ENCODE measurements at regions not wholly inside any gene's neighbourhood (a gene's known extent, or its start where the extent isn't known, plus 50 kb on each side); places are given as distances from the start of the nearest gene placed in this dataset.

DNA sequence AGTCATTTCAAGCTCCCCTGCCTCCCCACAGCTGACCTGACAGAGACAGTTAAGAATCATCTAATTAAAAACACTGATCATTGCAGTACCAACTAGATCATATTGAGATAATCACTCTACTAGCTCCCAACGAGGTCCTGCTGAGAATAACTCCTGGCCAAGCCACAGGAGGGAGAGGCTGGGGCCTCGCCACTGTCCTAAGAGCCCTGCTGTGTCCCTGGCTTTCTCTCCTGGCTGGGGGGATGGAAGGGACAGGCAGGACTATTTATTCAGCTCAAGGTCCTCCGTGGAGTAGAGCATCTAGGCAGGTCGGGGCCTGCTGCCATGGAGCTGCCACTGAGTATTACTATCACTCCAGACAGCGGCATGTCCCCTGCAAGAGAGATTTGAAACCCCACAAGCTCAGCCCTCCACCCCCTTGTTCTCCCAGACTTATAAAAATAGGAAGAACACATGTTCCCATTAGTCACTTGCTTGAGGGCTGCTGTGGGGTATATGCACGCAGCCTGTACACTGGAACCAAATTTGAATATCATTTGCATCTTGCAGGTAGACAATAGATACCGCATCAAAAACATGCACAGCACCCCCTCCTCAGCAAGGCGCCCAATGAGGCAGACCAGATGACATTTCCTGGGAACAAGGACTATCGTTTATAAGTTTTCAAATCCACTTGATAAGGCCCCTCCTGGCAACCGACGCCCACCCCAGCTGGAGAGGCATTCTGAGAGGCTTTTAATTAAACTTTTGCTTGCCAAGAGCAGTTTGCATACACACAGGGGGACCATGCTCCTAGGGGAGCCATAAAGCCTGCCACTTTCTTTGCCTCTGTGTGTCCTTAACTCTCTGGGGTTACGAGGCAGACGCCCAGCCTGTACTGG lies 385.2 kb upstream of the ZFHX3 start:
- TF ChIP-seq JUND (IDR thresholded peaks at IDR 0.05; ENCODE audit: low read depth), result no peak
- no peak for DNase-seq (ENCODE audit: low read depth in 1 of 2, low spot score in 1 of 2)
- in situ Hi-C loops (cut with HindIII; ENCODE audit: low pct_unique_long_range_greater_than_20kb, low sequenced_read_pairs), result no loop called here

DNA sequence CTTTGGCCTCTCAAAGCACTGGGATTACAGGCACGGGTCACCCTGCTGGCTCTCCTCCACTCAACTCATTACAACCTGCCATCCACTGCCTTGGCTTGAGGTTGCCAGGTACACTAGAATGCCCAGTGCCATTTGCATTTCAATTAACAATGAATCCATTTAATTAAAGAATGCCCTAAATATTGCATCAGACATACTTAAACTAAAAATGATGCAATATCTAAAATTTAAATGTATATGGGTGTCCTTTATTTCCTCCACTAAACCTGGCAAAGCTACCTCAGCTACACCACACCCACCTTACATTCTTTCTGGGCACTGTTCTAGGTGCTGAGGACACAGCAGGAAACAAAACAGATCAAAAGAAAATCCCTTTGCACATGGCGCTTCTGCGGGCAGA lies 382.2 kb upstream of the ZFHX3 start:
- in situ Hi-C loops (cut with HindIII; ENCODE audit: low pct_unique_long_range_greater_than_20kb, low sequenced_read_pairs), result no loop called here
- no peak for DNase-seq (ENCODE audit: low read depth in 1 of 2, low spot score in 1 of 2)
- TF ChIP-seq JUND (IDR thresholded peaks at IDR 0.05; ENCODE audit: low read depth), result no peak

DNA sequence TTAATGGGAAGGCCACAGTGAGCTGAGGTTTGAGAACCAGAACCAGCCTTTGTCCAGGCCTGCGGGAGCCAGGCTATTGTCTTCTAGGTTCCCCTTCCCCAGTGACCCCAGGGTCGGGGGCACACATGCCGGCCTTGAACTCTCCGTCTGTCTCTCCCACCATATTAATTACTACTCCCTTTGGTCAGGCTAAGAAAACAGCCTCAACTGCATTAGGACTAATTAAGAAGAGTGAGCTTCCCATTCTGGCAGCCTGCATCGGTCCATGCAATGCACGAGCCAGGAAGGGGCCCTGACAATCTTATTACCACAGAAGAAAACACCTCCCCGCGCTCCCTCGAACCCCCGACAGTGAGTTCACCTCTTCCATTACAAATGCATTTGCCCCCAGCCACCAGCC lies 380.2 kb upstream of the ZFHX3 start:
- in situ Hi-C loops (cut with HindIII; ENCODE audit: low pct_unique_long_range_greater_than_20kb, low sequenced_read_pairs), result no loop called here
- TF ChIP-seq JUND (IDR thresholded peaks at IDR 0.05; ENCODE audit: low read depth), result no peak

DNA sequence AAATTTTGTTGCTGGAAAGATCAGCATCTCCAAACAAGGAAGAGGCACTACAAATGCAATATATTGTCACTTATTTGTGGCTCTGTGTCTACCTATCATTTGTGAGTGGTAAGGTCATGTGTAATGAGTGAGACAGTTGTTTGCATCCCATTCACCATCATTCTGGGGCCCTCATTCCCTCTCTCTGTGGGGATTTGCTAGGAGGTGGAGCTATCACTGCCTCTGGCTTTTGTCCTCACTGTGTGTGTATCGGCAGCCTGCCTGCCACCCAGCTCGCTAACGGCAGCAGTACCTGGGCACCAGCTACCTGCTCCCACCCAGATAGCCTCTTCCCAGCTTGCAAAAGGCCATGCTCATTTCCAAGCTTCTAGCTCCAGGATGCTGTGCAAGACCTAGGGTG lies 379.2 kb upstream of the ZFHX3 start:
- no peak for DNase-seq (ENCODE audit: low read depth in 1 of 2, low spot score in 1 of 2)
- TF ChIP-seq JUND (IDR thresholded peaks at IDR 0.05; ENCODE audit: low read depth), result no peak
- in situ Hi-C loops (cut with HindIII; ENCODE audit: low pct_unique_long_range_greater_than_20kb, low sequenced_read_pairs), result no loop called here

More for the DNA sequence above, 380.2 kb upstream of the ZFHX3 start:
- DNase-seq (ENCODE audit: low read depth in 1 of 2, low spot score in 1 of 2), result no peak

DNA sequence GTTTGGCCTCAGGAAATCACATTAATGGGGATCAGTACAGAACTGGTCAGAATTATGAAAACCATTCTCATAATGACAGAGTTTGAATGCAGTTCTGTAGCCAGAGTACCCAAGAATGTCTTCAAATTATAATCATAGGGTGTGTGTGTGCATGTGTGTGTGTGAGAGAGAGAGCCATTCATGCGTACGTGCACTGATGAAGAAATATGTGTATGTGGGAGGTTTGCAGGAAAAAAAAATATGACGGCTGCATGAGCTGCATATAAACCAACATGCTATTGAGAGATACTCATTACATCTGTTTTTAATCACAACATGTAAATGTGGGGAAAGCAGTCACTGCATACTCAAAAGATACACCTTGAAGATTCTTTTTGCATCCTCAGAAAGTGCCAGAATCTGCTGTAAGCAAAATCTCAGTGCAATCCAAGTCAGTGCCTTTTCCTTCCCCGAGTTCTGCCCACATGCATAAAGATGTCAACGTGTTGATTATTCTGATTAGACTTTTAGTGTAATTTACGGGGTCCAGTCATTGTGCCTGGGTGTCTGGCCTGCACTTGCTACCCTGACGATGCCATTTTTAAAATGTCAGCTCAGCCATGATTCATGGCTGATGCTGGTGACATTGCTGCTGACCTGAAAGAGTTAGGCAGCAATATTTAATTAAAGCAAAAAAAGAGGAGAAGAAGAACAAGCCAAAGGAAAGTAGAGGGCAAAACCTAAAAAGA lies 378.7 kb upstream of the ZFHX3 start:
- in situ Hi-C loops (cut with HindIII; ENCODE audit: low pct_unique_long_range_greater_than_20kb, low sequenced_read_pairs), result no loop called here
- TF ChIP-seq JUND (IDR thresholded peaks at IDR 0.05; ENCODE audit: low read depth), result no peak
- no peak for DNase-seq (ENCODE audit: low read depth in 1 of 2, low spot score in 1 of 2)

DNA sequence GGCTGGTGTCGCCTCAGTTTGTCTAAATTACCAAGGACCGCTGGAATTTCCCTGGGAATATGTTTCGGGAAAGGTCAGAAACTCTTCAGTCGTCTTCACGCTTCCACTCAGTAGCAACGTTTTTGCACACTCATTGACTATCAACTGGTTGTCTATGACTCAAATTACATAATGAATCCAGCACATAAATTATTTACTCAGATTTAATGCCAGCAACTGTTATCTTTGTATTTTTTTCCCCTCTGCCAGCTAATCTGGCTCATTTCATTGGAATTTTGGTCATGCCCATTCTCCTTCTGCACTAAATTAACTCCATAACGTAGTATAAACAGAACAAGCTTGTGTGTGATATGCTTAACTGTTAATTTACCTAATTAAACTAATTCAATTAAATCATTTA lies 372.7 kb upstream of the ZFHX3 start:
- TF ChIP-seq JUND (IDR thresholded peaks at IDR 0.05; ENCODE audit: low read depth), result no peak
- DNase-seq (ENCODE audit: low read depth in 1 of 2, low spot score in 1 of 2), result no peak
- in situ Hi-C loops (cut with HindIII; ENCODE audit: low pct_unique_long_range_greater_than_20kb, low sequenced_read_pairs), result no loop called here

DNA sequence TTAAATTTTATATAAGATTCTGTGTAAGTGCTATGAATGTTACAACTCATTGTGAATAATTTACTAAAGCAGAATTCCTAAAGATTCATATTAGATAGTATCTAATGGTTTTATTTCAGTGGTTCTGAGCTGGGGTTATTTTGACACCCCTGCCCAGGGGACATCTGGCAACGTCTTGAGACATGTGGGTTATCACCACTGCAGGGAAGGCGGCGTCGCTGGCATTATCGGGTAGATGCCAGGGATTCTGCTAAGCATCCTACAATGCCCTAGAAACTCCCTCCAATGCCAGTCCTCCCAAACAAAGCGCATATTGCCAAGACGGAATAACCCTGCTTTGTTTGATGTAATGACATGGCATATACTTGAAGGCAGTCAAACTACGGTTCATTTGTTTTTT lies 372.3 kb upstream of the ZFHX3 start:
- TF ChIP-seq JUND (IDR thresholded peaks at IDR 0.05; ENCODE audit: low read depth), result no peak

DNA sequence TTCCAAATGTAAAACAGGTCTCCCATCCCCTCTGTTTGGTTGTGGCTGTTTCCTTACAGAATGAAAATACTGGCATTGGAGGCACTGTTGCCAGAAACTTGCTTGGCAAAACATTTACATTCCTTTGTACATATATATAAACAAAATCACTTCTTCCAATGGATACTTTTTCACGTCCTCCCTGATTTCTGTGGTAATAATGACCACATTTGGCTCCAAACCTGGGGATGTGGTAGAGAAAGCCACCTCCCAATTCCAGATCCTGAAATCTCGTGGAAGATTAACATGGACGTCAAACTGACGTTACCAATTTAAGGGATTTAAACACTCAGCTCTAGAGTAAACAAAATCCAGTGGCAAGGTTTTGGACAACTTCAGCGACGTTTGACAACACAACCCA lies 370.8 kb upstream of the ZFHX3 start:
- DNase-seq (ENCODE audit: low read depth in 1 of 2, low spot score in 1 of 2), result no peak
- in situ Hi-C loops (cut with HindIII; ENCODE audit: low pct_unique_long_range_greater_than_20kb, low sequenced_read_pairs), result no loop called here
- no peak for TF ChIP-seq JUND (IDR thresholded peaks at IDR 0.05; ENCODE audit: low read depth)

More for the DNA sequence above, 372.3 kb upstream of the ZFHX3 start:
- in situ Hi-C loops (cut with HindIII; ENCODE audit: low pct_unique_long_range_greater_than_20kb, low sequenced_read_pairs), result no loop called here
- DNase-seq (ENCODE audit: low read depth in 1 of 2, low spot score in 1 of 2), result no peak

DNA sequence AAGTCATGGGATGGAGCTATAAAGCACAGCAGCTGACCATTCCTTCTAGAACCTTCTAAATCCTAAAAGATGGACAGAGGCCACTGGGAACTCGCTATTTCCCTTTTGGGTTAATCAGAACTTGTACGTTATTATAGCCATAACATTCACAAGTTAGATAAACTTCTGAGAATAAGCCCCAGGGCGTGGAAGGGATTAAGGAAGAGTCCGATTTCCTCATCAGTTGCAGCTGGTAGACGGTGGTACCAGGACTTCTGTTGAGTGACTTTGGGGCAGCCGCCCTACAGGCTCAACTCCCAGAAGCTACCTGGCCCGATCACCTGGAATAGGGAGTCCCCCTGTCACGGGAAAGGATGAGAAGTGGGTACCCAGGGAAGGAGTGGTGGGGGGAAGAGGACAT lies 370.1 kb upstream of the ZFHX3 start:
- no peak for TF ChIP-seq JUND (IDR thresholded peaks at IDR 0.05; ENCODE audit: low read depth)
- DNase-seq (ENCODE audit: low read depth in 1 of 2, low spot score in 1 of 2), result no peak
- in situ Hi-C loops (cut with HindIII; ENCODE audit: low pct_unique_long_range_greater_than_20kb, low sequenced_read_pairs), result no loop called here

DNA sequence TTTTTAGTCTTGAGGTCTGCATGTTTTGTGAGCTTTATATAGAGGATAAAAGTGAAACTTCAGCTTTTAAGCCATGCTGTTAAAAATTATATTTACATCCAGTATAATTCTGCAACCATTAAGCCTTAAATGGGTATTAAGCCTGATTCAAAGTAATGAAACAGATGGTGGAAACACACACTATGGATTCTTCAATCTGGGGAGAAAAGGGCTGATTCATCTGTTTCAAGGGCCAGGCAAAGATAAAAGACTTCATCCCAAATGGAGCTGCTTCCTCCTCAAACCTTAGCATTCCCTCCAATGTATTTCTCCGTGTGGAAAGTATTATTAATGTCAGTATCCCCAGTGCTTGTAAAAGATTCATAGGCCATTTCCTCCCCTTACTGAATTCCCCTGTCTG lies 367.4 kb upstream of the ZFHX3 start:
- DNase-seq (ENCODE audit: low read depth in 1 of 2, low spot score in 1 of 2), result no peak
- TF ChIP-seq JUND (IDR thresholded peaks at IDR 0.05; ENCODE audit: low read depth), result no peak
- in situ Hi-C loops (cut with HindIII; ENCODE audit: low pct_unique_long_range_greater_than_20kb, low sequenced_read_pairs), result no loop called here

DNA sequence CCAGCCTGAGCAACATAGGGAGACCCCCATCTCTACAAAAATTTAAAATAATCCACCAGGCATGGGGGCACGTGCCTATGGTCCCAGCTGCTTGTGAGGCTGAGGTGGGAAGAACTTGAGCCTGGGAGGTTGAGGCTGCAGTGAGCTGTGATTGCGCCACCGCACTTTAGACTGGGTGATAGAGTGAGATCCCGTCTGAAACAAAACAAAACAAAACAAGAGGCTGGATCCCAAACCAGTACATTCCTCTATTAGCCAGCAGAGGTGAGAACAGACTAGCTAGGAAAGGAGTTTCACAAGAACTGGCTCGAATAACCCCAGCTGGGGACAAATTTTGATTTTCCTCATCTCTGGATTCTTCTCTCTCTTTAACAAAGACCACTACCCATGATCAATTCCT lies 366.7 kb upstream of the ZFHX3 start:
- in situ Hi-C loops (cut with HindIII; ENCODE audit: low pct_unique_long_range_greater_than_20kb, low sequenced_read_pairs), result no loop called here
- DNase-seq (ENCODE audit: low read depth in 1 of 2, low spot score in 1 of 2), result no peak
- TF ChIP-seq JUND (IDR thresholded peaks at IDR 0.05; ENCODE audit: low read depth), result no peak

DNA sequence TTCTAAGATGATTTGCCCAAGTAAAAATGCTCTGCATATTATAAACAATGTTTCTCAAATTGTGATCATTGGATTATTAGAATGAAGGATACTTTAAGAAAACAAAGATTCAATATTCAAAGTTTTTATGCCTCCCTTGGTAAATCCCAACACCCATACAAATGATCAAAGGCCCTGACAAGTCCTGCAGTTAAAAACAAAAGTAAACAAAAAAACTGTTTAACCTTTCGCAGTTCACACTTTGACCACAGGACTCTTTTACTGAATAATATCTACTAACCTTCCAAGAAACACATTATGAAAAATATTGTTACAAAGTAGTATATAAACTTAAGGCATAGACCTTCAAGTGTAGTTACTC lies 365.9 kb upstream of the ZFHX3 start:
- in situ Hi-C loops (cut with HindIII; ENCODE audit: low pct_unique_long_range_greater_than_20kb, low sequenced_read_pairs), result no loop called here
- no peak for DNase-seq (ENCODE audit: low read depth in 1 of 2, low spot score in 1 of 2)
- no peak for TF ChIP-seq JUND (IDR thresholded peaks at IDR 0.05; ENCODE audit: low read depth)

DNA sequence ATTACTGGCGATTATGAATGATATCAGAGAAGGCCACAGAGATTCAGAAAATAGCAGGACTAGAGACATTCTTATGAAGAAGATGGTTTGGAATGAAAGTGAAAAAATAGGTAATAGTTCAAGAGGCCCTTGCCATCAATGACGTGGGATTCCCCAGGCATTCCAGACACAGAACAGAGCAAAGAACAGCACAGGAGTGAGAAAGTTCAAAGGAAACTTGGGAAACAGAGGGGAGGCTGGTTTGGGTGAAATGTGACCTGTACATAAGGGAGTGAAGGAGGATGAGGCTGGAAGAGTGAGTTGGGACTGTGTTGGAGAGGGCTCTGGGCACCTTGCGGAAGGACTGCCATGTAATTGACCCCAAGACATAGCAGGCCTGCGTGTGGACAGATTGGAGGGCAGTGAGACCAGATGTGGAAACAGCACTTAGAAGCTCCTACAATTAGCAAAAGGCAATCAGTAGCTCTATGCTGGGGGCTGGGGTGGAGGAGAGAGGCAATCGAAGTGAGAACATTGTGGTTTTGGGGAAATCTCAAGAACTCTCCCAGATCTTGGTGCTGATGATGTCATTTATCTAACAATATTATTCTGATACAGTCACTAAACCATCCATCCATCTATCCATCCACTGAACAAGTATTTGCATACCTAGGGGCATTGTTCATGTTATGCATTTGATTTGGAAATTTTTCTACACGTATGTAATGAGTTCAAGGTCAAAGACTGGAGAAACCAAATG lies 365.3 kb upstream of the ZFHX3 start:
- DNase-seq (ENCODE audit: low read depth in 1 of 2, low spot score in 1 of 2), result no peak
- no peak for TF ChIP-seq JUND (IDR thresholded peaks at IDR 0.05; ENCODE audit: low read depth)
- in situ Hi-C loops (cut with HindIII; ENCODE audit: low pct_unique_long_range_greater_than_20kb, low sequenced_read_pairs), result no loop called here

All from T47D (cell line).